K562 (cell line): ENCODE measurements at regions not wholly inside any gene's neighbourhood (a gene's known extent, or its start where the extent isn't known, plus 50 kb on each side); places are given as distances from the start of the nearest gene placed in this dataset.

Experiments
- ATAC-seq: fragments of 200-7000 bp; cut with Tn5 transposase; 3 replicates; pipeline ENCODE4 v1.9.1; 2020; ENCODE audit warnings: moderate library complexity
- BruUV-seq: library from RNA; stranded (reverse); fragments of 400-500 nt; replicated peaks from 2 replicates; lab custom pipeline; 2021; lab: Mats Ljungman, UMichigan
- CTCF ChIA-PET: fragments of 300-600 bp; formaldehyde crosslinking; extraction: SDS; loops from one replicate; lab custom pipeline; 2021; ENCODE audit warnings: low intra/inter-chr PET ratio; lab: Yijun Ruan, JAX
- POLR2A ChIA-PET: fragments of 300-600, 350-650 bp; sonication (Branson Sonifier 250); formaldehyde crosslinking; extraction: SDS; loops from one replicate; lab custom pipeline; 2021; ENCODE audit warnings: antibody characterized with exemption, inconsistent platforms; lab: Yijun Ruan, JAX
- DNase-seq, 4 experiments: peaks; one replicate each; pipeline versions ENCODE4 v3.0.0 to v3.0.0-alpha.2; 2011 to 2018; ENCODE audit warnings: low spot score in 3 of 4, mixed read lengths in 3 of 4; ENCODE audit errors: extremely low read depth in 1 of 4
- FAIRE-seq: peaks from 2 replicates; lab custom pipeline; 2011; peaks lifted over from hg19 to GRCh38; lab: Jason Lieb, UNC
- H2AFZ ChIP-seq: 2 replicates; pipeline ENCODE4 v1.6.0; 2011; ENCODE audit warnings: low read depth, low read length, control low read depth, inconsistent platforms
- H3K27ac ChIP-seq: fragments of 200-600 bp; 3 replicates; pipeline ENCODE4 v1.8.0; 2011; ENCODE audit warnings: low read depth, mild to moderate bottlenecking, control low read depth, inconsistent platforms, low read length, moderate library complexity, mixed read lengths; ENCODE audit errors: extremely low read depth
- H3K27me3 ChIP-seq, 2 experiments: fragments of 300-600 bp in 1 of 2; 2 replicates in 1 of 2; 3 replicates in 1 of 2; pipeline versions ENCODE4 v1.6.0 to v1.8.0; 2011; ENCODE audit warnings: inconsistent platforms in 2 of 2, low read length in 2 of 2, mild to moderate bottlenecking in 1 of 2, mixed read lengths in 1 of 2, moderate library complexity in 1 of 2; ENCODE audit not compliant: control insufficient read depth in 2 of 2, insufficient read depth in 2 of 2
- H3K36me3 ChIP-seq: fragments of 300-600 bp; 3 replicates; pipeline ENCODE4 v1.8.0; 2011; ENCODE audit warnings: mild to moderate bottlenecking, low read length, inconsistent platforms; ENCODE audit not compliant: control insufficient read depth, insufficient read depth
- H3K4me1 ChIP-seq, 2 experiments: fragments of 200-600 bp in 1 of 2; replicated peaks in 1 of 2; 2 replicates in 1 of 2; 3 replicates in 1 of 2; pipeline versions ENCODE4 v1.5.1 to v1.8.0; 2011; ENCODE audit warnings: inconsistent platforms in 2 of 2, low read length in 2 of 2, mild to moderate bottlenecking in 1 of 2, mixed read lengths in 1 of 2, moderate library complexity in 1 of 2; ENCODE audit not compliant: control insufficient read depth in 2 of 2, insufficient read depth in 2 of 2
- H3K4me2 ChIP-seq: 2 replicates; pipeline ENCODE4 v1.6.1; 2011; ENCODE audit warnings: low read length, control low read depth, inconsistent platforms, mixed read lengths; ENCODE audit not compliant: insufficient read depth
- H3K4me3 ChIP-seq: fragments of 200-600 bp; sonication (generic), shearing (Covaris generic); 2 replicates; pipeline ENCODE4 v1.5.1; 2016; ENCODE audit warnings: control low read depth, inconsistent platforms
- H3K79me2 ChIP-seq: fragments of 200-600 bp; 3 replicates; pipeline ENCODE4 v1.8.0; 2011; ENCODE audit warnings: low read length, inconsistent platforms; ENCODE audit not compliant: control insufficient read depth, insufficient read depth
- H3K9ac ChIP-seq, 2 experiments: 2 replicates each; pipeline versions ENCODE4 v1.6.0 to v1.6.1; 2011; ENCODE audit warnings: low read depth in 2 of 2, low read length in 2 of 2, control low read depth in 1 of 2, inconsistent platforms in 1 of 2, mild to moderate bottlenecking in 1 of 2, mixed read lengths in 1 of 2; ENCODE audit not compliant: insufficient read depth in 1 of 2
- H3K9me1 ChIP-seq: one replicate; pipeline ENCODE4 v1.6.0; 2011; ENCODE audit warnings: inconsistent platforms, mild to moderate bottlenecking, low read length, moderate library complexity; ENCODE audit not compliant: control insufficient read depth, insufficient read depth
- H3K9me3 ChIP-seq: replicated peaks from 2 replicates; pipeline ENCODE4 v1.5.1; 2011; ENCODE audit warnings: low read depth, low read length, inconsistent platforms; ENCODE audit not compliant: control insufficient read depth, insufficient read depth
- H4K20me1 ChIP-seq: replicated peaks from 2 replicates; pipeline ENCODE4 v1.6.1; 2011; ENCODE audit warnings: low read length, inconsistent platforms, mixed read lengths; ENCODE audit not compliant: control insufficient read depth, insufficient read depth
- EWSR1 ChIP-seq: fragments of 450-650 bp; IDR thresholded peaks from 2 replicates; pipeline ENCODE4 v1.6.1; 2018; ENCODE audit warnings: borderline replicate concordance, mild to moderate bottlenecking, low read depth, moderate library complexity; ENCODE audit not compliant: partially characterized antibody
- NFXL1 ChIP-seq: fragments of 450-650 bp; formaldehyde crosslinking; IDR thresholded peaks from 2 replicates; pipeline ENCODE4 v1.4.0; 2021; ENCODE audit warnings: mild to moderate bottlenecking
- POLR2AphosphoS2 ChIP-seq: IDR thresholded peaks from 2 replicates; pipeline ENCODE4 v1.6.1; 2012; ENCODE audit warnings: low read length, improper control_type of control experiment
- RAD21 ChIP-seq, 2 experiments: fragments of 250-450 bp in 1 of 2; fragments of 450-650 bp in 1 of 2; sonication (Bioruptor Pico) in 1 of 2; formaldehyde crosslinking in 1 of 2; IDR thresholded peaks in 1 of 2; conservative IDR thresholded peaks in 1 of 2; 2 replicates each; pipeline versions ENCODE4 v1.4.0 to v1.8.0; 2020 to 2022; ENCODE audit warnings: mild to moderate bottlenecking in 2 of 2, moderate library complexity in 1 of 2
- TFE3 ChIP-seq: fragments of 450-650 bp; formaldehyde crosslinking; IDR thresholded peaks from 2 replicates; pipeline ENCODE4 v1.4.0; 2020; ENCODE audit warnings: mild to moderate bottlenecking, mixed read lengths
- ZNF253 ChIP-seq: fragments of 250-450 bp; sonication (Bioruptor Pico); conservative IDR thresholded peaks from 2 replicates; pipeline ENCODE4 v1.6.1; 2021; ENCODE audit warnings: mild to moderate bottlenecking
- ZNF431 ChIP-seq: sonication (generic); formaldehyde crosslinking; IDR thresholded peaks from 2 replicates; pipeline ENCODE4 v1.8.0; 2022; ENCODE audit warnings: mild to moderate bottlenecking, missing genetic modification reagents
- ZNF609 ChIP-seq: sonication (generic); formaldehyde crosslinking; IDR thresholded peaks from 2 replicates; pipeline ENCODE4 v1.8.1; 2023; ENCODE audit warnings: missing genetic modification reagents, mild to moderate bottlenecking, borderline replicate concordance
- WGBS: fragments of 100-300 bp; shearing (Covaris generic); methylation state at CpG from one replicate; pipeline ENCODE4 v1.1.6; 2016; ENCODE audit warnings: low coverage, mixed read lengths; ENCODE audit not compliant: insufficient coverage; ENCODE audit errors: missing lambda C conversion rate; 5-methylcytosine and 5-hydroxymethylcytosine counted together
- in situ Hi-C: fragments of 300-500 bp; cut with MboI; formaldehyde crosslinking; loops from 4 replicates; pipeline ENCODE4 v1.15.0; 2018; ENCODE audit warnings: inconsistent platforms, mixed read lengths
- intact Hi-C: fragments of 100-400 bp; cut with micrococcal nuclease; formaldehyde crosslinking; loops from 2 replicates; pipeline ENCODE4 v1.14.2; 2022

GRCh38 chrX:38473701-38474100 lies 87.6 kb upstream of the TSPAN7 start (continued):
- no peak for TF ChIP-seq ZNF609 (CRISPR knock-in tag)

- CTCF ChIA-PET = no interaction called here
- WGBS = 3% methylated on average over 3 of the region's 3 CpGs
- no peak overlapping the region for H2AFZ ChIP-seq
- H3K9me1 ChIP-seq = no peaks in the 10 kb centered on the region
- H3K79me2 ChIP-seq = no peaks in the 10 kb centered on the region
- ATAC-seq = no peak
- no peak for FAIRE-seq
- no peak overlapping the region for H3K27ac ChIP-seq
- no peaks in the 10 kb centered on the region for H3K27me3 ChIP-seq
- no peak overlapping the region for H3K4me3 ChIP-seq
- H3K4me1 ChIP-seq = no peaks in the 10 kb centered on the region
- TF ChIP-seq POLR2AphosphoS2 = no peak
- no peak for TF ChIP-seq TFE3 (CRISPR knock-in tag)
- no peak for TF ChIP-seq ZNF253
- no peak for TF ChIP-seq EWSR1
- TF ChIP-seq ZNF431 (CRISPR knock-in tag) = no peak
- no peak for TF ChIP-seq NFXL1 (CRISPR knock-in tag)
- TF ChIP-seq RAD21 (CRISPR knock-in tag; conservative IDR thresholded peaks at IDR 0.05 in 1 of 2, IDR thresholded peaks at IDR 0.05 in 1 of 2) = no peak
- in situ Hi-C loops (no loop called here), intact Hi-C loops (no loop called here)
- no peak overlapping the region for H3K4me2 ChIP-seq
- no TSS peak for BruUV-seq
- POLR2A ChIA-PET = no interaction called here
- H3K9me3 ChIP-seq = no peaks in the 10 kb centered on the region
- no peak overlapping the region for H3K9ac ChIP-seq
- DNase-seq = no peak
- H4K20me1 ChIP-seq = no peaks in the 10 kb centered on the region
- H3K36me3 ChIP-seq = no peaks in the 10 kb centered on the region
Observed at GRCh38 chrX:38474543-38474942, 86.8 kb upstream of the TSPAN7 start.
